Left renal cortex interstitium (tissue), 4 donors: ENCODE measurements at regions not wholly inside any gene's neighbourhood (a gene's known extent, or its start where the extent isn't known, plus 50 kb on each side); places are given as distances from the start of the nearest gene placed in this dataset.

Experiments
- DNase-seq, 4 donors: peaks; one replicate each; pipeline ENCODE4 v3.0.0-alpha.2; 2013; ENCODE audit warnings: low read depth in 4 of 4, low spot score in 2 of 4, missing footprints in 1 of 4

DNA sequence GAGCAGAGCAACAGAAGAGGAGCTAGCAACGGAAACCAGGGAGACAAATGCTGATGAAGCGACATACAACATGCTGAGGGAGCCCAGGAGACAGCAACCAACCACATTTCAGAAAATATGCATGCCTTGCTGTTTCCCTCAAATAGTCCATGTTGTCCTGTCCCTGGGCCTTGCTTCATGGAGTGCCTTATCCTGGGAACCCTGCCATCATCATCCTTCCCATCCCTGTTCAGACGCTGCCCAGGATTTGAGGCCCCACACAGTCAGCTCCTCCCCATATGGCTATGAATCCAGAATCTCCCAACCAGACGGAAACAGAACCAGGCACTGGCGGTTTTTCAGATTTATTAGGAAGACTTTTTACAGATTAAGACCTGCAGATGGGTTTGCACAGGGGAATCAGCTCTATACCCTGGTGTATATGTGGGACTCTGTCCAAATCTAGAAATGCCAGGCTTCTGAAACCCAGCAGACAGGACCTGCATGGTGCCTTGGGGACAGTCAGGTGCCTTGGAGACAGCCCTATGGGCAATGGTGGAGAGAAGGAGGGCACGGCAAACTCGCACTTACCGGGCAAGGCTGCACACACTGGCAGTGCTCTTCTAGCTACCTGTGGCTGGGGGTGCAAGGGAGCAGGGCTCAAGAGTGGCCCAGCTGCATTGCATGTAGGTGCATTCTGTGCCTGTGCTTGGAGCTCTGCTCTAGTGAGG, 199.7 kb upstream of the MAMLD1 start:
- DNase-seq: no peak

DNA sequence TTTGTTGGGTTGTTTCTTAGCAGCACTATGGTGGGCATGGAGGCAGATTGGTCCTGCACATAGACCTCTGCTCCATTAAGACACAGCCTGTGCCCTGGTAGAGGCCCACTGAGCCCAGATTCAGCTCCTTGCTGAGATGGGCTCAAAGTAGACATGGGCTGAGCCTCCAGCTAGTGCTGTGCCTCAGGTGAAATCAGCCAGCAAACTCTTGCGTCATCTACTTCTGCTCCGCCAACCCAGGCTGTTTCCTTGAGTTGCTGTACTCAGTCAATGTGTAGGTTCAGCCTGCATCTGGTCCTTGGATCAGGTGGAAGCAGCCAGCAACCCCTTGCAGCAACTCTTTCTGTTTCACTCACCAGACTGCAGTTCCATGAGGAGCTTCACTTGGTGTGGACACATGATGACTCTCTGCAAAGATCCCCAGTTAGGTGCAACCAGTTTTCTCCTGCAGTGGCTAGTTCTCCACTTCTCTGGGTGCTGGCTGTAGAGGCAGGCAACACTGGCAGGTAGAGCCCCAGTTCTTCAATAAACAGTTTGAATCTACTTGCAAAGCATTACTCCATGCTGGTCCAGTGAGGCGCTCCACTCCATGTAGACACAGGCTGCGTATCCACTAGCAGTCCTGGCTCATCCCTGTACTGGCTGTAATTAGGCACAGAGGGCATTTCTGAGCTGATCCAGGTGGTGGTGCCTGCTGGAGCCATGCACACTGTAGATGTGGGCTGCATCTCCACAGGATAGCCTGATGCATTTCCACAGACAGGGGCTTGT, 199.0 kb upstream of the MAMLD1 start:
- no peak for DNase-seq

DNA sequence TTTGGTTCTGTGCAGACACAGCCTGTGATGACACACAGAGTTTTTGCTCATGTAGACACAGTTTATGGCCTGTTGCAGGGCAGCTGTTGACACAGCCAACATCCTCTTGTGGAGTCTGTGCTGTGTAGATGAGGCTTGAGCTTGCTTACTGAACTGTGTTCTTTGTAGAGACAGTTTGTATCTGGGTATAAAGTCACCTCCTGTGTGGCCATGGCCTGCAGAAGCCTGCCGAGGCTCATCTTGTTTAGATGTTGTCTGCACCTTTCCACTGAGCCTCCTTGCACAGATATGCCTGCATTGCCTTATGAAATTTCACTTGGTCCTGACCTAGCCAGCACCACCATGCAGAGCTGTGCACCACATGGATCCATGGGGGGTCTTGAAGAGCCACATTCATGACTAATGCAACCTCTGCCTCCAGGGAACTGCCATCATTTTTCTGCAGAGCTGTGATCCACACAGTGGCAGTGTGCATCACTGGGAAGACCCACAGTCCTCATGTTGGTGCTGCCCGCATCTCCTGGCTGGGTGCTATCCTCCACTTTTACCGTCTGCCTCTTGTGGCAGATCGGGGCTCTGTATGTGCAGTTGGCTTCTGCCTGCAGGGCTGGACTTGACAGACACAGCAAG, 198.0 kb upstream of the MAMLD1 start:
- DNase-seq: no peak

DNA sequence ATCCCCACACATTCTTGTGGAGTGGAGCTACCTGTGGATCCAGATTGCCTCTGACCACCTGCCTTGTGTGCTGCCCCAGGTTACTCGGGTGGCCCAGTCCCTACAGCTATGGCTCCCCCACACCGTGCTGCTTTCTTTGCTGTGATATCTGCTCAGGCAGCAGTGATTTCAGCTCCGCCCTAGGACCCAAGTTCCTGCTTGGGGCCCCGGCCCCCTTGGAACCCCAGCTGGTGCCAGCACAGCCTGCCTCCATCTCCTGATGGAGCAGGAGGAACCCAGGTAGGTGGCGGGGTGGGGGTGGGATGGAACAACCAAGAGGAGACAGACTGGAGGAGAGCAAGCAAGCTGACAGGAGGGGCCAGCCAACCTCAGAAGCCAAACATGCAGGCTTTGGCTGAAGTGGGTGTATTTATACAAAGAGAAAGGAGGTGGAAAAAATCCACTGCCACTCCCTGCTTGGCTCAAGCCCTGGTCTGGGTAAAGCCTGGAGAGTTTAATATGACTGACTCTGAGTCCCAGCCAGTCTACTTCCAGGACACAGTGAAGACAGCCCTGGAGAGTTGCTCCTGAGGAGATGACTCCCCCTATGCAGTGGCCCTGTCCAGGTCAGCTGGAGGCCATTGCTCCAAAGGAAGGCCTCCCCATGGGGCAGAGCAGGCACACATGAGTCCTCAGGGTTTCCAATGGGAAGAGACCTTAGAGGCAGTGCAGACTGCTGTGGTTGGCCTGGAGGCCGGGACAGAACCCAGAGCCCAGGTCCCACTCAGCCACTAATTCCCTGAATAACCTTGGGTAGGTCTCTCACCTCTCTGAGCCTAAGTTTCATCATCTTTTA, 197.1 kb upstream of the MAMLD1 start:
- DNase-seq: no peak

DNA sequence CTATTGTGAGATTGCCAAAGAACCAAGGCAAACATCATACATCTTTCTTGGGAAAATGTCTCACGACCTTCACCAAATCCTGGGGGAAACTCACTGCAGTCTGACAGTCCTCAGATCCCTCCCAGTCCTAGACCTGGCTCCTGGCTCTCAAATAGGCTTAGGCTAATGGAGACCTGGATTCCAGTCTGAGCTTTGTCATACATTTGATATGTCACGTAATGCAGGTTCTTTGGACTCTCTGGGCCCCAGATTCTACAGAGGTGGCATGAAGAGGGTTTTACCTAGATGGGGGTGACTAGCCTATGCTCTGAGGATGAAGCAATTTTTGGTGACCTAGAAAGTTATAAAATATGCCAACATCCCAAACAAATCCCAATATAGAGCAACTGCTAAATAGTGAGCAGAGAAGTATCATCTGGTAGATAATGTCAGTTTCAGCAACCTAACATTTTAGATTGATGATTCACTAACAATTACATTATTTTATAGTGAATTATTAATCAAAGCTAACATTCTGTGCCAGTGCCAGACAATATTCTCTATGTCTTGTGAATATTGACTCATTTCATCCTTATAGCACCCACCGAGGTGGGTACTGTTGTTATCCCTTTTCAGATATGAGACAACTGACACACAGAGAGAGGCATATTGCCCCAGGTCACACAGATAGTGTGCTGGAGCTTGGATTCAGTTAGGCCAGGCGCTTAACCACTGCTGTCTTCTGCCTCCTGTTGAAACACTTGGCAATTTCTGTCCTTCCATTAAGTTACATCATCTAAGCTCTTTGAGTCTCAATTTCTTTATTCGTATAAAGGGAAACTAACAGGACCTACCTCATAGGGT, 195.4 kb upstream of the MAMLD1 start:
- no peak for DNase-seq

DNA sequence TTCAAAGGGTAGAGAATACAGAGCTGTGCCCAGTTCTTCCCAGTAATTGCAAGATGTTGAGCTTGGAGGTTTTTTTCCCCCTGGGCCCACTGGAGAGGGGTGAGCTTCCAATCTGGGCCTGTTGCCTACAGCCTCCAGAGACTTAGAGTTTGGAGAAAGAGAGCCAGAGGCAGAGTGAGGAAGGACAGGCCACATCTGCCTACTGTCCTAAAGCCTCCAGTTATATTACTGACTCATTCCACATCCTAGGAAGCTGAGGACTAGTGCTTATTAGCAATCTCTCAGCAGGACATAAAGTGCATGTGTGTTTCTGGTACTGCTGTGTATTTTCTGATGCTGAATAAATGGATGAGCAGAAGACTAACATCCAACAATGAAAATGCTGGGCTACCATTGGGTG, 181.0 kb upstream of the MAMLD1 start:
- DNase-seq: no peak

DNA sequence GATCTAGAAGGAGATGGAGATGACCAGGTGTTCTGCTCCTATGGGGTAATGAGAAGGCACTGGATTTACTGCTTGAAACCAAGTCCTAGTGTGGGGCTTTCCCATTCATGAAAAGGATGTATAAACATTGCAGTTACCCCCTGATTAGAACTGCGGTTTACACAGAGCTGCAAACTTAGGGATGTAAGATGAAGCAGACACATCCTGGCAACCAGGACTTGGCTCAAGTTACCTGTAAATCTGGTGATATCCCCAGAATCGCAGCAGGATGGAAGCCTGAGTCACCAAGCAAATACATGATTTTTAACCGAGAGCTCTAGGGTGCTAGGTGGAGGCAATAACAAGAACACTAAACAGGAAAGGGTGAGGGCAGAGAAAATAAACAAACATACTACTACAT, 178.6 kb upstream of the MAMLD1 start:
- no peak for DNase-seq

DNA sequence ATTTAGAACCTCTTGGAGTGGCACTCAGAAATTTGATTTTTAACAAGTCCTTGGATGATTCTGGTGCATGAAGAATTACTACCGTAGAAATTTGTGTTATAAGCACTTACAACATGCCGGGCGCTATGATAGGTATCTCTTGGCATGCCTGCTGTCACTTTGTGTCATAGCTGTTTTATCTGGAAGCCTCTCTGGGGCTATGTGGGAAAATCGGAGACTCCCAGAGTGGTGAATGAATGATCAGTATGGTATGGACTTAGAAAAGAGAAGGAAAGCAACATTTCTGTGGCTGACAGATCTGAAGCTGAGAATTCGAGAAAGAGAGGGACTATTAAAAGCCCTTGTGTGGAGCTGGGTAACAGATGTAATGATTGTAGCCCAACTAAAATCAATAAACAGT, 177.4 kb upstream of the MAMLD1 start:
- DNase-seq: no peak

DNA sequence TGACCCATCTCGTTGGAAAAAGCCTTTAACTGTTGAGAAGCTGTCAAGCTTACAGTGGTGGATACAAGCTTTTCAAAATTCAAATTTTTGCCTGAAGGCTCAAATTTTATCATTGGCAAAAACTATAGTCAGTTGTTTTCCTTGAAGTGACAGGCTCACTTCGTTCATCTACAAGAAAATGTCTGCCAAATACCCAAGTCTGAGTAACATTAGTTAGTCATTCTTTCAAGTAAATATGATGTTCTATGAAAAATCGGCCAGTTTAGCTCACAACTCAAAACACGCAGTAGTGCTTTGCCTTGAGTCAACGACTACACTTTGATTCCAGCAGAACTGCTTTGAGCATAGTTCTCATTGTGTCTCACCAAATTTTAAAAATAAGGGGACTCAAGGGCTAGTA, 170.3 kb upstream of the MAMLD1 start:
- no peak for DNase-seq

DNA sequence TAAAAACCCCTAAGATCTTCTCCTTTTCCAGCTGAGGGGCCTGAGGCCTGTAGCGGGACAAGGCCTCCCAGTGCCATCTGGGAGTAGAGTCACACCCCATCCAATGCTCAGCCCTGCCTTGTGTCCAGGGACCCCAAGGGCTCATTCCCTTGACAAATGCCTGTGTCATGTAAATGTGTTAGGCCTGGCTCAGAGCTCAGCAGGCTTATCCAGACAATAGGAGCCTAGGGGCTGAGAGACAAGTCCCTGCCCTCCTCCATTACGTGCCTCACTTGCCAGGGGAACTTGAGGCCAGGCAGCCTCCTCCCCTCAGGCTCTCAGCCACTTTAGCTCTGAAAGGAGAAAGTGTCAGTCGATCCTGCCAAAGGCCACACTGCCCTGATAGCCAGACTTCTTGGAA, 166.8 kb upstream of the MAMLD1 start:
- no peak for DNase-seq

DNA sequence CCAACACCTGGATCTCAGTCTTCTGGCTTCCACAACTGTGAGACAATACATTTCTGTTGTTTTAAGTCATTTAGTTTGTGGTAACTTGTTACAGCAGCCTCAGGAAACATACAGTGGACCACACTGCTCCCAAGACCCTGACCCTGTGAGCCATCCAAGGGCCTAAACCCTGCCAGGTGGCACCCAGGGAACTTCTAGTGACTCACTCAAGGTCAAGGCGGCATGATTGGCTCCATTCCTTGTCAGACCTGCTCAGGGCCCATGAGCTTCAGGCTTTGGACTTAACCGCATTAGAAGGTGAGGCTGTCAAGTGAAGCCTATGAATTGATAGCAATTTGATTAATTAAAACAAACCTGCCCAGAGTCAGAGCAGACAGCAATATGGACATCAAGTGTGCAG, 165.7 kb upstream of the MAMLD1 start:
- DNase-seq: no peak

DNA sequence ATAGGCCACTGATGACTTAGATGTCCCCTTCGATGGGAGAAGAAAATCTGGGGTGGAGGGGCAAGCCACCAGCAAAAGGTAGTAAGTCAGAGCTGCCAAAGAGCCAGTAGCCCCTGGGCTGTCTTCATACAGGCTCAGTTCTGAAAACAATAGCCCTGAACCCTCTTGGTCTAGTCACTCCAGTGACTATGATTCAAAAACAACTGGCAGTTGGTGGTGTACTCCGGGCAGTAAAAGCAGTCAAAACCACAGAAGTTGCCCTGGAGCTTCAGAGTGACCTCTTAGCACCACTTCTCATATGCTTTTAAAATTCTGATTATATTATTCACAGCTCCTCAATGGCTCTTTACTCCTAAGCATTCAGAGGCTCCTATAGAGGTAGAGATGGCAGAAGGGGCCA, 164.3 kb upstream of the MAMLD1 start:
- DNase-seq: no peak

DNA sequence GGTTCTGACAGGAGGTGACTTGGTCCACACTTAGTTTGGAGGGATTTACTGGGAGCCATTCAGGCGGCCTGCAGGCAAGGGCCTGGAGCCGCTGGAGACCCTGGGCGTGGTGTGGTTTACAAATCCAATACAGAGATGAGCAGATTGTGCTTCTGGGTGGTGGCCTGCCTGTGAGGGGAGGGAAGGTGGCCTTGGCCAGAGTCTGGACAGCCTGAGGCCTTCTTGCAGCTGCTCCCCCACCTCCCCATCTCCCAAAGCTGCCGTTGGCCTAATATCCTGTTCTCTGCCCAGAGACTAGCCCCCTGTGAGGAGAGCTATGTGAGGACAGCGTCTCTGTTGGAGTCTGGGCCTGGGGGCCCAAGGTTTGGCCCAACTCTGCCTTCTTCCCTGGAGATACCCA, 163.9 kb upstream of the MAMLD1 start:
- no peak for DNase-seq

DNA sequence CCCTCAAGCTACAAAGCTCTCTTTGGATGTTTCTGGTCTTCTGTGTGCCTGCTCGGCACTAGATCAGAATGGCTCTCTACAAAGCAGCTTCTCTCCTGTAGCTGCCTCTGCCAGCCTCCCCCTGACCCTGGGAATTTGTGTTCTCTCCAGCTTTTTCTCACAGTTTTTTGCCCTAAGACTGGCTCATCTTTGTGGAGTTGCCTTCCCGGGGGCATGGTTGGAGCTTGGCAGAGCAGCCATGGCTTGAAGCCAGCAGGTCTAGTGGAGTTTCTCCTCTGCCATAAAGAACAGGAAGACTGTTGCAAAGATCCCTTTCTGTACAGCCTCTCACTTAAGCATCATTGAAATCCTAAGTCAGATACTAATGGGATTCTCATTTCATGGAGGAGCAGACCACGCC, 163.3 kb upstream of the MAMLD1 start:
- no peak for DNase-seq

DNA sequence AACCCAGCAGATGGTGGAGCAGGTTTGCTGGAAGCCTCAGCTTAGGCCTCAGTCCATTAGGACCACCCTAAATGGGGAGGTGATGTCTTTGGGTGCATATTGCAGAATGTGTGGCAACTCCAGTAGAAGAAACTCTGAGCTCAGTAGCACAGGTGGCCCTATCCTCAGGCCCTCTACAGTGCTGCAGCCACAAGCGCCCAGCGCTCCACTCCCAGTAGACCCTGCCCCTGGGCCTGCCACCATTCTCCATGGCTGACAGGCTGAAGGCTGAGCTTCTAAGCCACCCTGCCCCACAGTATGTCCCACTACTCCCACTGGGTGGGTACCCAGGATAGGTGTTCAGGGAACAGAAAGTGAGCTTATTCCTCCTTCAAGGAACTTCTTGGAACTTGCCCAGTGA, 162.8 kb upstream of the MAMLD1 start:
- no peak for DNase-seq

DNA sequence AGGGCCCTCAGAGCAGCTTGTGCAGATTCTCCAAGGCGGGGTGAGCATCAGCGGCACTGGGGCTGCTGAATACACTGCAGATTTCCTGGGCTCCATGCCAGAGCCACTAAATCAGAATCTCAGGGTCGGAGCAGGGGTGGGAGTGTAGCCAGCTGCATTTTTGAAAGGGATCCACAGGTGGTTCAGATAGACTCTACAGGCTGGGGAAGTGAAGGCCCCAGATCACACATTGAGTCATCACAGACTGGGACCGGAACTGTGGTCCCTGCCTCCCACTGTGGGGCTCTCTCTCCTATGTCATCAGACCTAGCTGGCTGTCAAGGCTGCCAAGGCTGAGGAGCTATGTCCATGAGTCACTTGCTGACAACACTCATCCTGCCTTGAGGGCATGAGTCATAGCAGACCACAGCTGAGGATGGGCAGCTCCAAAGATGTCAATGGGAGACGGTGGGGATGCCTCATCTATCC, 162.3 kb upstream of the MAMLD1 start:
- DNase-seq: peak in 1 of 4 donors; percentile 43

DNA sequence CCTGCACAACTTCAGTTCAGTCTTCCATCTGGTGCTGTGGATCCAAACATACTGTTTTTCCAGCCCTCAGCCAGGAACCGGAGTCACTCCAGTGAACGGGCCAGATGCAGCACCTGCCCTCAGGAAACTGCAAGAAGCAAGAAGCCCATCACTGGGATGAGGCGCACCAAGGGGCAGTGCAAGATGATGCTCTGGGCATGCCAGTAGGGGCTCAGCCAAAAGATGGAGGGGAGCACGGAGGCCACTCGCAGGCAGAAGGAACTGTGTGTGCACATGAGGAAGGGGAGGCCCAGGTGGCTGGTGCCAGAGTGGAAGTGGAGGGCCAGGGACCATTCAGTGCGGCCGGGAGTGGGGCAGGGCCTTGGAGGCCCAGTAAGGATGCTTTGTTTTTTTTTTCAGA, 161.7 kb upstream of the MAMLD1 start:
- no peak for DNase-seq

DNA sequence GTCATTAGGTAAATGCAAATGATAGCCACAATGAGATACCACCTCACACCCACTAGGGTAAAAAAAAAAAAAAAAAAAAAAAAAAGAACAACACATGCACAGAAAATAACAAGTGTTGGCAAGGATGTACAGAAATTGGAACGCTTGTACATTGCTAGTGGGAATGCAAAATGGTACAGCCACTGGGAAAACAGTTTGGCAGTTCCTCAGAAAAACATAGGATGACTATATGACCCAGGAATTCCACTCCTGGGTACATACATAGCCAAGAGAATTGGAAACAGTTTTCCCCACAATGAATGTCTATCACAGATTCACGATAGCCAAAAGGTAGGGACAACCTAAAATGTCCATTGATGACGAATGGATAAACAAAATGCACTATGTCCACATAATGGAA, 161.3 kb upstream of the MAMLD1 start:
- no peak for DNase-seq

DNA sequence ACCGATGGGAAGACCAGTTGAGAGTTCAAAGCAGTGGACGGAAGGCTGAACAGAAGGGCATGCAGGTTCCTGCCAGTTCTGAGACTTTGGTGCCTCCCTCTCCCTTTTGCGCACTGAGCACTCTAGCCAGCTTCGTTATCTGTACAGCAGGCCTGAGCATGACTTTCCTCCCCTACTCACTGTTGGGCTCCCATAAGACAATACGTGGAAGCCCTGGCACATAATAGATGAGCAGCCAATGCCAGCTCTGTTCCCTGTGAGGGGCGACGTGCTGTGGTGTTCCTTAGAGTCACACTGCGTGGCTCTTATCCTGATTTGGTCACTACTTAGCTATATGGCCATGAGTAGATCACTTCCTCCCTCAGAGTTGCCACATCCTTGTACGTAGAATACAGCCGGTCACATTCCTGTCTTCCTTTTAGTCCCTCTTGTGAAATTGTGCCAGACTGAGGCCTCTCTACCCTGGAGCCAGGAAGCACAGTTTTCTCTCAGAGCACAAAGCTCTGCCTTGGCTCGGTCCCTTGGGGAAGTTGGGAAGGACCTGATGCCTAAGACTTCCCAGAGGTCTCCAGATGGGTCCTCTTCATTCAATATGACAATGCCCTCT, 160.4 kb upstream of the MAMLD1 start:
- DNase-seq: no peak

DNA sequence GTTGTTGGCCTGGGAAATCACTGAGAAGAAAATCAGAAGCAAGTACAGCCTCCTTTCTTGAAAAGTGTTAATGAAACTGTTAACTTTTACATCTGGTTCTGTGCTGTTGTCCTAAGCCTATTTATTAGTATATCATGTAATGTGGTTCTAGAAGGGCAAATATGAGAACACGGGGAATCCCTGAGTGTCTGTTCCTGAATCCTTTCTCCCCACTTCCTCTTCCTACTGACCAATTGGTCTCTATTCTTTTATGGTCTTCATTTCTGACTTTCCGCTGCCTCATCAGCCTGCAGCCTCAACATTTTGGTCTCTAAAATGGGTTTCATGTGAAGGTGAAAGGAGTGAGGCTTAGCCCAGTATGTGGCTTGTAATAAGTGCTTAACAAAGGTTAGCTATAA, 159.9 kb upstream of the MAMLD1 start:
- DNase-seq: no peak
